GM23248 (cell line): ENCODE measurements at regions not wholly inside any gene's neighbourhood (a gene's known extent, or its start where the extent isn't known, plus 50 kb on each side); places are given as distances from the start of the nearest gene placed in this dataset.

Experiments
- DNase-seq: peaks from one replicate; pipeline ENCODE4 v3.0.0-alpha.2; 2015
- H2AFZ ChIP-seq: fragments of 200-600 bp; sonication (generic); 2 replicates; pipeline ENCODE4 v1.6.1; 2016; ENCODE audit warnings: antibody characterized with exemption
- H3F3A ChIP-seq: fragments of 200-600 bp; sonication (generic); 2 replicates; pipeline ENCODE4 v1.6.1; 2016; ENCODE audit warnings: mild to moderate bottlenecking, antibody characterized with exemption, mixed run types; ENCODE audit not compliant: insufficient read depth
- H3K27ac ChIP-seq: fragments of 200-600 bp; sonication (generic); 2 replicates; pipeline ENCODE4 v1.5.1; 2016; ENCODE audit warnings: mild to moderate bottlenecking
- H3K27me3 ChIP-seq: fragments of 200-600 bp; sonication (generic); replicated peaks from 2 replicates; pipeline ENCODE4 v1.6.1; 2016; ENCODE audit warnings: mild to moderate bottlenecking; ENCODE audit not compliant: insufficient read depth
- H3K36me3 ChIP-seq: fragments of 200-600 bp; sonication (generic); 2 replicates; pipeline ENCODE4 v1.6.1; 2016; ENCODE audit warnings: low read depth, mild to moderate bottlenecking
- H3K4me1 ChIP-seq: fragments of 200-600 bp; sonication (generic); 2 replicates; pipeline ENCODE4 v1.6.1; 2016; ENCODE audit warnings: mild to moderate bottlenecking; ENCODE audit not compliant: insufficient read depth
- H3K4me2 ChIP-seq: fragments of 200-600 bp; sonication (generic); one replicate; pipeline ENCODE4 v1.6.1; 2016; ENCODE audit warnings: mild to moderate bottlenecking; ENCODE audit not compliant: unreplicated experiment
- H3K4me3 ChIP-seq: fragments of 200-600 bp; sonication (generic); 2 replicates; pipeline ENCODE4 v1.5.1; 2016; ENCODE audit warnings: mild to moderate bottlenecking
- H3K79me2 ChIP-seq: fragments of 200-600 bp; sonication (generic); 2 replicates; pipeline ENCODE4 v1.6.1; 2016; ENCODE audit warnings: mild to moderate bottlenecking; ENCODE audit not compliant: insufficient read depth
- H3K9ac ChIP-seq: fragments of 200-600 bp; sonication (generic); 2 replicates; pipeline ENCODE4 v1.6.1; 2016; ENCODE audit warnings: mild to moderate bottlenecking
- H3K9me2 ChIP-seq: fragments of 200-600 bp; sonication (generic); 2 replicates; pipeline ENCODE4 v1.6.1; 2016; ENCODE audit warnings: mixed run types, mild to moderate bottlenecking, moderate library complexity; ENCODE audit not compliant: insufficient read depth
- H3K9me3 ChIP-seq: fragments of 200-600 bp; sonication (generic); one replicate; pipeline ENCODE4 v1.6.1; 2017; ENCODE audit warnings: low read depth
- H4K20me1 ChIP-seq: fragments of 200-600 bp; sonication (generic); 2 replicates; pipeline ENCODE4 v1.6.0; 2016; ENCODE audit not compliant: insufficient read depth
- EZH2 ChIP-seq: fragments of 200-600 bp; sonication (generic); IDR thresholded peaks from 2 replicates; pipeline ENCODE4 v1.6.1; 2018; ENCODE audit warnings: antibody characterized with exemption, mild to moderate bottlenecking; ENCODE audit not compliant: insufficient read depth, poor library complexity, severe bottlenecking
- EZH2phosphoT487 ChIP-seq: fragments of 200-600 bp; sonication (generic); IDR thresholded peaks from 2 replicates; pipeline ENCODE4 v1.6.1; 2018; ENCODE audit warnings: antibody characterized with exemption, moderate library complexity, mild to moderate bottlenecking, low read depth; ENCODE audit not compliant: insufficient read depth
- WGBS, 2 experiments: methylation state at CpG; one replicate each; pipeline ENCODE4 v1.1.6; 2015 to 2017; ENCODE audit warnings: low lambda C conversion rate in 2 of 2, low coverage in 1 of 2; ENCODE audit errors: missing lambda C conversion rate in 2 of 2; 5-methylcytosine and 5-hydroxymethylcytosine counted together
- in situ Hi-C: fragments of 300-500 bp; cut with MboI; formaldehyde crosslinking; loops from 2 replicates; pipeline ENCODE4 v1.15.0; 2020

DNA sequence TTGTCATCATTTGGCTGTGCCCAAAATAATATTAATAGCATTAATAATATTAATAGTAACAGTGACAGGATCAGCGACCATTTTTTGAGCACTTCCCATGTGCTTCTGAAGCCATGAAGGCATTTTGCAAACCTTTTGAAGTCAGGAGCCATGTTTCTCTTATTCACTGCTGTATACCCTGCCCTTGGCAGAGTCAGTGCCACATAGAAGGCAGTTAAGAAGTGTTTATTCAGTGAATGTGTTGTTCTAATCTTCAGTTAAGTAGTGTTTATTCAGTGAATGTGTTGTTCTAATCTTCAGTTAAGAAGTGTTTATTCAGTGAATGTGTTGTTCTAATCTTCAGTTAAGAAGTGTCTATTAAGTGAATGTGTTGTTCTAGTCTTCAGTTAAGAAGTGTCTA is 319.7 kb upstream of the NAV3 start:
- no peaks in the 10 kb centered on the region for H3F3A ChIP-seq
- H4K20me1 ChIP-seq, result no peaks in the 10 kb centered on the region
- no peaks in the 10 kb centered on the region for H3K4me1 ChIP-seq
- no peaks in the 10 kb centered on the region for H3K79me2 ChIP-seq
- no peaks in the 10 kb centered on the region for H3K9me3 ChIP-seq
- H3K4me2 ChIP-seq, result no peak overlapping the region
- WGBS, 2 experiments, result 60 to 65% methylated on average over 1 of the region's 1 CpG
- H3K4me3 ChIP-seq, result no peak overlapping the region
- no peaks in the 10 kb centered on the region for H3K36me3 ChIP-seq
- no peaks in the 10 kb centered on the region for H3K27me3 ChIP-seq
- no peaks in the 10 kb centered on the region for H3K9me2 ChIP-seq
- no peak overlapping the region for H3K9ac ChIP-seq
- TF ChIP-seq EZH2phosphoT487 (no peak), EZH2 (no peak)
- in situ Hi-C loops, result no loop called here
- no peak overlapping the region for H3K27ac ChIP-seq
- no peak for DNase-seq
- no peak overlapping the region for H2AFZ ChIP-seq

DNA sequence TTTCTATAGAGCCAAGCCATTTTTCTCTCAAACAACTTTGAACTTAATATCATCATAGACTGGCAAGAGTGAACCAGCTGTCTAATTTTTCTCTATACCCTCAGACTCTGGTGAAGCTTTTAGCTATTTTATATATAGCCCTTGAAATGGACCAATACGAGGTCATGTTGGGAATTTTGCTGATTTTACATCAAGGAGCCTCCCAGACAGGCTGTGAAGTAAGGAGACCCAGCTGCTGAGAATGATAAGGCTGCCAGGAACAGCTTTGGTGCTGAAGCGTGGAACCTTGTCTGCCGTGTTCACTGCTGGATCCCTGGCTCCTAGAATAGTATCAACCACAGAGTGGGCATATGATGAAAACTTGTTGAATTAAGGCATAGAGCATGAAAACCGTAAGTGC is 326.2 kb upstream of the NAV3 start:
- Histone ChIP-seq H3K27me3 (no peaks in the 10 kb centered on the region), H3K9ac (no peak overlapping the region), H3K36me3 (no peaks in the 10 kb centered on the region), H4K20me1 (no peaks in the 10 kb centered on the region), H3K4me1 (no peaks in the 10 kb centered on the region), H2AFZ (no peak overlapping the region), H3F3A (no peaks in the 10 kb centered on the region), H3K9me2 (no peaks in the 10 kb centered on the region), H3K27ac (no peak overlapping the region), H3K4me2 (no peak overlapping the region), H3K9me3 (no peaks in the 10 kb centered on the region), H3K4me3 (no peak overlapping the region), H3K79me2 (no peaks in the 10 kb centered on the region)
- no peak for DNase-seq
- WGBS, 2 experiments, result 72 to 74% methylated on average over 4 of the region's 4 CpGs
- TF ChIP-seq EZH2phosphoT487 (no peak), EZH2 (no peak)
- in situ Hi-C loops, result no loop called here

GRCh38 chr12:77500089-77500488 is 330.6 kb upstream of the NAV3 start:
- DNase-seq, result no peak
- no peaks in the 10 kb centered on the region for H3K27me3 ChIP-seq
- H3K4me3 ChIP-seq, result no peak overlapping the region
- no peak overlapping the region for H2AFZ ChIP-seq
- no peak overlapping the region for H3K4me2 ChIP-seq
- H3K9me3 ChIP-seq, result no peaks in the 10 kb centered on the region
- in situ Hi-C loops, result no loop called here
- no peak overlapping the region for H3K9ac ChIP-seq
- no peaks in the 10 kb centered on the region for H3K9me2 ChIP-seq
- H3K27ac ChIP-seq, result no peak overlapping the region
- no peaks in the 10 kb centered on the region for H3F3A ChIP-seq
- no peak for TF ChIP-seq EZH2
- TF ChIP-seq EZH2phosphoT487, result no peak
- no peaks in the 10 kb centered on the region for H3K79me2 ChIP-seq
- H4K20me1 ChIP-seq, result no peaks in the 10 kb centered on the region
- no peaks in the 10 kb centered on the region for H3K36me3 ChIP-seq
- no peaks in the 10 kb centered on the region for H3K4me1 ChIP-seq

- DNase-seq, result no peak
- Histone ChIP-seq H2AFZ (no peak overlapping the region), H3K4me3 (no peak overlapping the region), H3K79me2 (no peaks in the 10 kb centered on the region), H3K36me3 (no peaks in the 10 kb centered on the region), H3K9me3 (no peaks in the 10 kb centered on the region), H3K4me2 (no peak overlapping the region), H3K27ac (no peak overlapping the region), H3K9ac (no peak overlapping the region), H3F3A (no peaks in the 10 kb centered on the region), H3K4me1 (no peaks in the 10 kb centered on the region), H4K20me1 (no peaks in the 10 kb centered on the region), H3K9me2 (no peaks in the 10 kb centered on the region), H3K27me3 (no peaks in the 10 kb centered on the region)
- in situ Hi-C loops, result no loop called here
- 64 to 83% methylated on average over 1 of the region's 1 CpG for WGBS, 2 experiments
- TF ChIP-seq EZH2phosphoT487 (no peak), EZH2 (no peak)
Observed at GRCh38 chr12:77497647-77498046, 333.0 kb upstream of the NAV3 start.

- H3K4me3 ChIP-seq, result no peak overlapping the region
- H3K9ac ChIP-seq, result no peak overlapping the region
- in situ Hi-C loops, result no loop called here
- H3K4me1 ChIP-seq, result no peaks in the 10 kb centered on the region
- H4K20me1 ChIP-seq, result no peaks in the 10 kb centered on the region
- 90 to 93% methylated on average over 5 of the region's 5 CpGs for WGBS, 2 experiments
- H3K4me2 ChIP-seq, result no peak overlapping the region
- H3K27me3 ChIP-seq, result no peaks in the 10 kb centered on the region
- H3F3A ChIP-seq, result no peaks in the 10 kb centered on the region
- TF ChIP-seq EZH2phosphoT487 (no peak), EZH2 (no peak)
- DNase-seq, result no peak
- H3K27ac ChIP-seq, result no peak overlapping the region
- H3K9me3 ChIP-seq, result no peaks in the 10 kb centered on the region
- no peak overlapping the region for H2AFZ ChIP-seq
- no peaks in the 10 kb centered on the region for H3K9me2 ChIP-seq
- H3K36me3 ChIP-seq, result no peaks in the 10 kb centered on the region
- H3K79me2 ChIP-seq, result no peaks in the 10 kb centered on the region
Observed at GRCh38 chr12:77496714-77497113, 334.0 kb upstream of the NAV3 start.
